Stimulated activated CD8-positive, alpha-beta memory T cell treated with anti-CD3 and anti-CD28 coated beads, Interleukin-15, amount 100 ng/mL, for 4 hours (primary cell): ENCODE measurements at regions not wholly inside any gene's neighbourhood (a gene's known extent, or its start where the extent isn't known, plus 50 kb on each side); places are given as distances from the start of the nearest gene placed in this dataset.
"Not testable (repeated sequence)": the region's sequence is repeated elsewhere in the genome, so short reads cannot be mapped to it uniquely, and the experiment has no call there.

ENCODE experiments used
- DNase-seq, 2 donors: peaks; one replicate each; pipeline ENCODE4 v3.0.0-alpha.2; 2020; ENCODE audit warnings: low read depth in 2 of 2

- no peak for DNase-seq
Measured at GRCh38 chr5:89560696-89561095, 677.7 kb upstream of the MEF2C start.

- DNase-seq = no peak
Measured at GRCh38 chr5:89556215-89556913, 673.4 kb upstream of the MEF2C start.

DNA sequence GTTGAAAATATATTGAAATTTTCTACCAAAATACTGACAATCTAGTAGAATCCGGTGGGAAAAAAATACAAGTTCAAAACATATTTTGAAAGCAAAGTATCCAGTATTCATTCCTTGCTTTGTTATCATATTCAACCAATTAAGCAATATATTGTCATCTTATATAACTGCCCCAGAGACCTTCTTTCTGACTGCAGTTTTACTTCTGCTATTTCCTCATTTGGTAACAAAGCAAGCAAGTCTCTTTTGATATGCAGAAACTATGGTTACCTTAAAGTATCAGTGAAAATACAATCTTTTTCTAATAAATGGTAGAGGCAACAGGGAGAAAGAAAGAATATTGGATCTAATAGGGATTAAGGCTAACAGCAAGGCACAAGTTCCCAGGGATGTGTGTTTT is 663.7 kb upstream of the MEF2C start:
- DNase-seq = no peak

- DNase-seq = no peak
Measured at GRCh38 chr5:89545626-89546025, 662.6 kb upstream of the MEF2C start.

GRCh38 chr5:89545076-89545475 is 662.1 kb upstream of the MEF2C start:
- DNase-seq = no peak

- no peak for DNase-seq
Measured at GRCh38 chr5:89542736-89543135, 659.8 kb upstream of the MEF2C start.

- DNase-seq = no peak
Measured at GRCh38 chr5:89537800-89538199, 654.8 kb upstream of the MEF2C start.

GRCh38 chr5:89536020-89536419 is 653.0 kb upstream of the MEF2C start:
- no peak for DNase-seq

DNA sequence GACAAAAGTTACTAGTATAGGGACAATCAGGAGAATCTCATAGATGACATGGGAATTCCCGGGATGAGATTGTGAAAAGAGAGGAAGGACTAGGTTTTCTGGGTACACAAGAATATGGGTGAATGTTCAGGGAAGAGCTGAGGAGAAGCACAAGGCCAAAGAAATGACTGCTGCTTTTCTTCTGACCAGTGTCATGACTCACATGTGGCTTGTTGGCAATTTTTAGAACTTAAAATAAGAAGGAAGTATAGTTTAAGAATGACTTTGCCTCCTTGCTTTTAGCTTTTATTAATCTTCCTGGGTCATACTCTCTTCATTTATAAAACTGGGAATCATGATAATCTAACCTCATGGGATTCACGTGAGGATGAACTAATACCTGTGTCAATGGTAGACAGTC is 652.4 kb upstream of the MEF2C start:
- DNase-seq = no peak

- no peak for DNase-seq
Measured at GRCh38 chr5:89534331-89534730, 651.3 kb upstream of the MEF2C start.

GRCh38 chr5:89524785-89525184 is 641.8 kb upstream of the MEF2C start:
- no peak for DNase-seq

DNA sequence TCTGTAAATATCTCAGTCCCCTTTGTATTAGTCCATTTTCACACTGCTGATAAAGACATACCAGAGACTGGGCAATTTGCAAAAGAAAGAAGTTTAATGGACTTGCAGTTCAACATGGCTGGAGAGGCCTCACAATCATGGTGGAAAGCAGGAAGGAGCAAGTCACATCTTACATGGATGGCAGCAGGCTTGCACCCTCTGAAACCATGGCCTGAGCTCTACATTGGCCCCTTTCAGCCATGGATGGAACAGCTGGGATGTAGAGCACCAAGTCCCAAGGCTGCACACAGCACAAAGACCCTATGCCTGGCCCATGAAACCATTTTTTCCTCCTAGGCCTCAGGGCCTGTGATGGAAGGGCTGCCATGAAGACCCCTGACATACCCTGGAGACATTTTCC is 640.9 kb upstream of the MEF2C start:
- DNase-seq = not testable (repeated sequence)

DNA sequence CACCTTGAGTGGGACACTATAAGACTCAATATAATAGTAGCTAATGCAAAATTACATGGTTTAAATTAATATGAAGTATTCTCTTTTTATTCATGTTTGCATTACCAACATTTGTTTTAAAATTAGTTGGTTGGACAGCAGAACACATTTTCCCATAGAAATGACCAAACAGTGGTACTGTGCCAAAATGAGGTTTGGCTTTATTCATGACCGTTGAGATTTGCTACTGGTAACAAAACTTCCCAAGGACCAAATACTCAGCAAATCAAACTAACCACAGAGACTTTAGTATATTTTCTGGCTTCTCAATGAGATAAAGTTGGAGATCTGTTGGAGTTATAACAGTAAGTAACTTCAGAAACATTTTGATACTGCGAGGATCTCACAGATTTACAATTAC is 637.8 kb upstream of the MEF2C start:
- DNase-seq = no peak

GRCh38 chr5:89513299-89514044 is 630.5 kb upstream of the MEF2C start:
- no peak for DNase-seq

DNA sequence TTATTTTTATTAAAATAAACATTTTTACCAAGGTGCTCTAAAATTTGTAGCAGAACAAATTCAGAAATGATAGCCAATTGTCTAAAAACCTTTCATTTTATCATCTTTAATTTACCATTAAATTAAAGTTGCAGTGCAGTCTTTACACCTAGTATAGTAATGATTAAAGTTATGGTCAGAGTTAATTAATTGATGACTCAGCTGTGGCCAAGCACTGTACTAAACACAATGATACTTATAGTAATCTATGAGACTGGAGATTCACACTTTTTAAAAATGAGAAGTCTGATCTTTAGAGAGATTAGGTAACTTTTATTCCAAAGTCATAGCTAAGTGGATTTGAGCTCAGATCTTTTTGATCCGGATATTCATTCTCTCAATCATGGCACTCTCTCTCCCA is 621.1 kb upstream of the MEF2C start:
- no peak for DNase-seq

DNA sequence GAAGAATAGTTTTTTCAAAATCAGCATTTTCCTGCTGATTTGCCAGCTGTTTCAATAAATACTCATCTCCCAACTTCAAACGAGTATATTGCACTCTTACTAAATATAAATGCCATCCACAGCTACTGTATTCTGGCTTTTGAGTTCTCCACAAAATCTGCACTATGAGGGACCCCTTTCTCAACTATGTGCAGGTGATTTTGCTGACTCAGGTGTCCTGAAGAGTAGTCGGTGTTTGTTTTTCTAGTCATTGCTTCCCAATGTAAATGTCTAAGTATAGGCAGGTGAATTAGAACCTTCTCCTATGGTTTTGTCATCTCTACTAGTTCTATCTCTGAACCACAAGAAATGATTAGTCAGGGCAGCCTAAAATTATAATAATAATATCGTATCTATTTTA is 616.8 kb upstream of the MEF2C start:
- no peak for DNase-seq

- DNase-seq = no peak
Measured at GRCh38 chr5:89498699-89499098, 615.7 kb upstream of the MEF2C start.

- no peak for DNase-seq
Measured at GRCh38 chr5:89493414-89493813, 610.4 kb upstream of the MEF2C start.

GRCh38 chr5:89484962-89485361 is 602.0 kb upstream of the MEF2C start:
- DNase-seq = no peak

GRCh38 chr5:89480406-89481007 is 597.5 kb upstream of the MEF2C start:
- no peak for DNase-seq

- DNase-seq = no peak
Measured at GRCh38 chr5:89478851-89479250, 595.9 kb upstream of the MEF2C start.

GRCh38 chr5:89473196-89473595 is 590.2 kb upstream of the MEF2C start:
- DNase-seq = no peak

DNA sequence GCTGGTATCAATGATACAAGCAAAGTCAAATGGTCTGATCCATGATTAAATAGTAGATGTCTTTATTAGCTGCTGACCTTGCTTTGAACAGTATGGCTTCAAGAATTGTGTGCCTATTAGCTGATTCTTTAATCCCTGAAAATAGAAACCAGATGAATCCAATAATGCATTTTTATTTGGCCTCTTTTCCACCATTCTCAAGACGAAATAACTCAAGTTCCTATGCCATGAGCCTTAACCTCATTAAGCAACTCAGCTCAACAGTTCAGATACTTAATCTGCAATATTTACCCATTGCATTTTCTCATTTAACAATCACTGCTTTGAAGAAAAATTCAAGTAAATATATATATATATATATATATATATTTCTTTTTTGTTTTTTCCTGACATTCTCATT is 588.6 kb upstream of the MEF2C start:
- no peak for DNase-seq
